Neural progenitor cell (in vitro differentiated cells): ENCODE measurements at regions not wholly inside any gene's neighbourhood (a gene's known extent, or its start where the extent isn't known, plus 50 kb on each side); places are given as distances from the start of the nearest gene placed in this dataset.

Experiments used
- EZH2 ChIP-seq: fragments of 200-600 bp; sonication (generic); IDR thresholded peaks from 2 replicates; pipeline ENCODE4 v1.6.1; 2017; ENCODE audit warnings: antibody characterized with exemption, mild to moderate bottlenecking, moderate library complexity
- EZH2phosphoT487 ChIP-seq: fragments of 200-600 bp; sonication (generic); IDR thresholded peaks from 2 replicates; pipeline ENCODE4 v1.6.1; 2017; ENCODE audit warnings: antibody characterized with exemption
- TF ChIP-seq, protein P1 (sequence below): fragments of 200-600 bp; sonication (generic); IDR thresholded peaks from 2 replicates; pipeline ENCODE4 v1.5.1; 2017; ENCODE audit warnings: antibody characterized with exemption, mild to moderate bottlenecking

DNA sequence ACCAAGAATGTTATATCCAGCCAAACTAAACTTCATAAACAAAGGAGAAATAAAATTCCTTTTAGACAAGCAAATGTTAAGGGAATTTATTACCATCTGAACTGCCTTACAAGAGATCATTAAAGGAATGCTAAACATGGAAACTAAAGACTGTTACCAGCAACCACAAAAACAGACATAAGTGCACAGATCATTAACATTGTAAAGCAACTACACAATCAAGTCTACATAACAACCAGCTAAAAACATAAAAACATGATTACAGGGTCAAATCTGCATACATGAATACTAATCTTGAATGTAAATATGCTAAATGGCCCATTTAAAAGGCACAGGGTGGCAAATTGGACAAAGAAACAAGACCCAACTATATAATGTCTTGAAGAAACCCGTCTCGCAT lies 211.0 kb upstream of the PBX1 start:
- TF ChIP-seq, protein P1, sequence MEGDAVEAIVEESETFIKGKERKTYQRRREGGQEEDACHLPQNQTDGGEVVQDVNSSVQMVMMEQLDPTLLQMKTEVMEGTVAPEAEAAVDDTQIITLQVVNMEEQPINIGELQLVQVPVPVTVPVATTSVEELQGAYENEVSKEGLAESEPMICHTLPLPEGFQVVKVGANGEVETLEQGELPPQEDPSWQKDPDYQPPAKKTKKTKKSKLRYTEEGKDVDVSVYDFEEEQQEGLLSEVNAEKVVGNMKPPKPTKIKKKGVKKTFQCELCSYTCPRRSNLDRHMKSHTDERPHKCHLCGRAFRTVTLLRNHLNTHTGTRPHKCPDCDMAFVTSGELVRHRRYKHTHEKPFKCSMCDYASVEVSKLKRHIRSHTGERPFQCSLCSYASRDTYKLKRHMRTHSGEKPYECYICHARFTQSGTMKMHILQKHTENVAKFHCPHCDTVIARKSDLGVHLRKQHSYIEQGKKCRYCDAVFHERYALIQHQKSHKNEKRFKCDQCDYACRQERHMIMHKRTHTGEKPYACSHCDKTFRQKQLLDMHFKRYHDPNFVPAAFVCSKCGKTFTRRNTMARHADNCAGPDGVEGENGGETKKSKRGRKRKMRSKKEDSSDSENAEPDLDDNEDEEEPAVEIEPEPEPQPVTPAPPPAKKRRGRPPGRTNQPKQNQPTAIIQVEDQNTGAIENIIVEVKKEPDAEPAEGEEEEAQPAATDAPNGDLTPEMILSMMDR = no peak
- TF ChIP-seq EZH2phosphoT487 (no peak), EZH2 (no peak)
